Liver (tissue), 7 donors: ENCODE measurements at regions not wholly inside any gene's neighbourhood (a gene's known extent, or its start where the extent isn't known, plus 50 kb on each side); places are given as distances from the start of the nearest gene placed in this dataset.

Experiments
- DNase-seq: peaks from one replicate; pipeline ENCODE4 v3.0.0-alpha.2; 2017; ENCODE audit warnings: low spot score
- H3K27ac ChIP-seq, 2 donors: one replicate each; pipeline ENCODE4 v1.7.0; 2013; ENCODE audit warnings: inconsistent platforms in 2 of 2, low read length in 2 of 2, control low read depth in 1 of 2, low read depth in 1 of 2, mild to moderate bottlenecking in 1 of 2
- H3K27me3 ChIP-seq, 4 donors: one replicate each; pipeline versions ENCODE4 v1.6.1 to v1.7.0; 2013; ENCODE audit warnings: low read length in 3 of 4, inconsistent platforms in 1 of 4, mild to moderate bottlenecking in 1 of 4, moderate library complexity in 1 of 4; ENCODE audit not compliant: control insufficient read depth in 4 of 4, insufficient read depth in 4 of 4
- H3K36me3 ChIP-seq, 4 donors: one replicate each; pipeline versions ENCODE4 v1.6.1 to v1.7.0; 2013; ENCODE audit warnings: low read length in 3 of 4, mild to moderate bottlenecking in 3 of 4, low read depth in 1 of 4, moderate library complexity in 1 of 4; ENCODE audit not compliant: control insufficient read depth in 4 of 4, insufficient read depth in 3 of 4
- H3K4me1 ChIP-seq, 4 donors: one replicate each; pipeline versions ENCODE4 v1.6.1 to v1.7.0; 2013; ENCODE audit warnings: low read length in 3 of 4, mild to moderate bottlenecking in 3 of 4, moderate library complexity in 1 of 4; ENCODE audit not compliant: control insufficient read depth in 4 of 4, insufficient read depth in 4 of 4
- H3K4me3 ChIP-seq, 3 donors: one replicate each; pipeline versions ENCODE4 v1.6.1 to v1.7.0; 2013; ENCODE audit warnings: low read length in 3 of 3, control low read depth in 1 of 3, low read depth in 1 of 3, mild to moderate bottlenecking in 1 of 3
- H3K9ac ChIP-seq, 2 donors: one replicate each; pipeline ENCODE4 v1.7.0; 2013; ENCODE audit warnings: low read length in 2 of 2, mild to moderate bottlenecking in 2 of 2, moderate library complexity in 2 of 2, control low read depth in 1 of 2, low read depth in 1 of 2
- H3K9me3 ChIP-seq, 4 donors: one replicate each; pipeline versions ENCODE4 v1.6.1 to v1.7.0; 2013; ENCODE audit warnings: low read length in 3 of 4; ENCODE audit not compliant: control insufficient read depth in 4 of 4
- ATF3 ChIP-seq: IDR thresholded peaks from 2 replicates; pipeline ENCODE4 v1.6.1; 2016; ENCODE audit warnings: antibody characterized with exemption
- EGR1 ChIP-seq, 2 donors: IDR thresholded peaks; 2 replicates each; pipeline ENCODE4 v1.6.1; 2016 to 2018; ENCODE audit warnings: antibody characterized with exemption in 2 of 2, low read depth in 2 of 2
- FOXA1 ChIP-seq: IDR thresholded peaks from 2 replicates; pipeline ENCODE4 v1.6.1; 2016; ENCODE audit warnings: antibody characterized with exemption
- FOXA2 ChIP-seq: IDR thresholded peaks from 2 replicates; pipeline ENCODE4 v1.6.1; 2016; ENCODE audit warnings: antibody characterized with exemption
- GABPA ChIP-seq, 2 donors: IDR thresholded peaks in 1 of 2; conservative IDR thresholded peaks in 1 of 2; 2 replicates each; pipeline ENCODE4 v1.6.1; 2016; ENCODE audit warnings: antibody characterized with exemption in 2 of 2, mild to moderate bottlenecking in 1 of 2, moderate library complexity in 1 of 2
- HNF4A ChIP-seq, 2 donors: conservative IDR thresholded peaks; 2 replicates each; pipeline ENCODE4 v1.6.1; 2016; ENCODE audit warnings: antibody characterized with exemption in 2 of 2, mild to moderate bottlenecking in 2 of 2
- HNF4G ChIP-seq: IDR thresholded peaks from 2 replicates; pipeline ENCODE4 v1.6.1; 2016; ENCODE audit warnings: antibody characterized with exemption
- MAX ChIP-seq: IDR thresholded peaks from 2 replicates; pipeline ENCODE4 v1.6.1; 2016; ENCODE audit warnings: antibody characterized with exemption
- NR2F2 ChIP-seq: IDR thresholded peaks from 2 replicates; pipeline ENCODE4 v1.6.1; 2016; ENCODE audit warnings: antibody characterized with exemption
- RAD21 ChIP-seq, 2 donors: IDR thresholded peaks; 2 replicates each; pipeline ENCODE4 v1.6.1; 2016; ENCODE audit warnings: antibody characterized with exemption in 2 of 2, mild to moderate bottlenecking in 2 of 2
- REST ChIP-seq: IDR thresholded peaks from 2 replicates; pipeline ENCODE4 v1.6.1; 2016; ENCODE audit warnings: antibody characterized with exemption, mild to moderate bottlenecking
- SP1 ChIP-seq: IDR thresholded peaks from 2 replicates; pipeline ENCODE4 v1.6.1; 2018; ENCODE audit warnings: antibody characterized with exemption, mild to moderate bottlenecking
- TAF1 ChIP-seq: conservative IDR thresholded peaks from 2 replicates; pipeline ENCODE4 v1.6.1; 2016; ENCODE audit warnings: antibody characterized with exemption, mild to moderate bottlenecking
- YY1 ChIP-seq: IDR thresholded peaks from 2 replicates; pipeline ENCODE4 v1.6.1; 2016; ENCODE audit warnings: antibody characterized with exemption, mild to moderate bottlenecking
- ZBTB33 ChIP-seq: IDR thresholded peaks from 2 replicates; pipeline ENCODE4 v1.6.1; 2016; ENCODE audit warnings: antibody characterized with exemption
- WGBS: extraction: QIAGEN DNeasy Blood & Tissue Kit; methylation state at CpG from one replicate; pipeline ENCODE4 v1.1.7; 2013; 5-methylcytosine and 5-hydroxymethylcytosine counted together
- donor health status: healthy.
- donor health status: healthy.
- donor health status: healthy.
- donor health status: healthy.

GRCh38 chr4:100041646-100042045, 91.6 kb upstream of the H2AZ1 start (continued):
- no peak for TF ChIP-seq ZBTB33
- TF ChIP-seq HNF4A (conservative IDR thresholded peaks at IDR 0.05): no peak
- no peak for TF ChIP-seq FOXA1
- TF ChIP-seq RAD21 (IDR thresholded peaks at IDR 0.05): no peak
- TF ChIP-seq TAF1: no peak
- TF ChIP-seq GABPA (IDR thresholded peaks at IDR 0.05 in 1 of 2, conservative IDR thresholded peaks at IDR 0.05 in 1 of 2): no peak

- Histone ChIP-seq H3K9me3 (no peaks in the 10 kb centered on the region), H3K4me3 (no peak overlapping the region), H3K27ac (no peak overlapping the region), H3K4me1 (no peaks in the 10 kb centered on the region), H3K27me3 (peaks cover 0 to 3% (median 0%) of the 10 kb centered on the region in 4 donors), H3K36me3 (no peaks in the 10 kb centered on the region), H3K9ac (no peak overlapping the region)
- no peak for TF ChIP-seq EGR1 (IDR thresholded peaks at IDR 0.05; ENCODE audit: low read depth in 2 of 2)
- no peak for TF ChIP-seq REST
- TF ChIP-seq SP1: no peak
- no peak for TF ChIP-seq ZBTB33
- no peak for TF ChIP-seq TAF1
- no peak for TF ChIP-seq FOXA1
- TF ChIP-seq MAX: no peak
- TF ChIP-seq GABPA (IDR thresholded peaks at IDR 0.05 in 1 of 2, conservative IDR thresholded peaks at IDR 0.05 in 1 of 2): no peak
- no peak for TF ChIP-seq HNF4A (conservative IDR thresholded peaks at IDR 0.05)
- no peak for TF ChIP-seq HNF4G
- no peak for TF ChIP-seq FOXA2
- no peak for TF ChIP-seq YY1
- no peak for TF ChIP-seq ATF3
- TF ChIP-seq NR2F2: no peak
- 65% methylated on average over 2 of the region's 2 CpGs for WGBS
- no peak for DNase-seq
Observed at GRCh38 chr4:100034023-100034664, 84.1 kb upstream of the H2AZ1 start.
